ENCODE measurements at regions not wholly inside any gene's neighbourhood (a gene's known extent, or its start where the extent isn't known, plus 50 kb on each side); places are given as distances from the start of the nearest gene placed in this dataset.
A peak's percentile ranks its signal among the peaks of the same experiment; 100 is the strongest.

DNA sequence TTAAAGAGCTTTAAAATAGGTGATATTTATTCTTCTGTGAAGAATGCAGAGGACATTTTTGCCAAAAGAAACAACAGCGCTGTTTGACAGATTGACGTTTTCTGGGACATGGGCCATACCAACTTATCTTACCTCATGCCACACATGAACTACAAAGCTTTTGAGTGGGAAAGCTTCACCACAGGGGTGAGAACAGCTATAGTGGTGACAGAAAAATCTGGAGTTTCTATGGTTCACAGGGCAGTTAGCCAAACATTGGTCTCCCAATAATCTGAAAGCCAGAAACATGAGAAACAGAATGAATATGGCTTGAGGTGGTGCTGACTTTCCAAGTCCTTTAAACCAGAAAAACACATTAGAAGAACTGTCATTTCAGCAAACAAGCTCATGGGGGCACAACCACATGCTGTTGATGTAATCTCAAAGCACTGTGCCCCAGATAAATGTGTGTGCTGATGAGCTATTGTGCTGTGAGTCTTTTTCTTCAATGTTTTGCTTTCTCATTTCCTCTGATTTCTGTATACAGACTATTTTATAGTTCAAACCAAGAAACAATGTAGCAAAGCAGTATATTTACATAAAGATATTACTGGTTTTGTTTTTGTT is 905.4 kb downstream of the SLC16A7 start:
- no peak overlapping the region for H3K14ac ChIP-seq (ENCODE audit: insufficient read length)
- H3K79me2 ChIP-seq (ENCODE audit: control insufficient read depth in 1 of 2, insufficient read depth in 2 of 2, low read length in 2 of 2) = no peaks in the 10 kb centered on the region
- H3K9ac ChIP-seq (replicated peaks in 1 of 4; ENCODE audit: extremely low read depth in 1 of 4, low read depth in 3 of 4, low read length in 3 of 4) = no peak overlapping the region
- no peak overlapping the region for H3K4ac ChIP-seq (replicated peaks; ENCODE audit: insufficient read length, low read depth, low read length)
- no peak overlapping the region for H2BK120ac ChIP-seq (replicated peaks; ENCODE audit: low read depth, low read length)
- H3K23ac ChIP-seq (ENCODE audit: insufficient read length) = no peak overlapping the region
- H2AK5ac ChIP-seq (ENCODE audit: low read depth, low read length) = no peak overlapping the region
- H2BK15ac ChIP-seq (ENCODE audit: low read length) = no peak overlapping the region
- H4K8ac ChIP-seq (ENCODE audit: extremely low read depth, insufficient read depth, low read length) = no peak overlapping the region
- H3K4me3 ChIP-seq (ENCODE audit: extremely low read depth in 1 of 4, insufficient read depth in 2 of 4, low read depth in 3 of 4, low read length in 4 of 4) = no peak overlapping the region
- 0 out of 2 replicates have a peak overlapping the region, but pooled peaks have one; percentile 57 for H2AFZ ChIP-seq (ENCODE audit: low read length)
- H3K79me1 ChIP-seq (ENCODE audit: low read depth, low read length) = no peaks in the 10 kb centered on the region
- no peak overlapping the region for H3K18ac ChIP-seq (ENCODE audit: extremely low read depth, low read length)
- H2BK12ac ChIP-seq (ENCODE audit: low read depth, low read length) = no peak overlapping the region
- H3K36me3 ChIP-seq (ENCODE audit: control insufficient read depth in 2 of 4, insufficient read depth in 4 of 4, low read length in 3 of 4) = no peaks in the 10 kb centered on the region
- no peaks in the 10 kb centered on the region for H3K27me3 ChIP-seq (replicated peaks in 1 of 4; ENCODE audit: control insufficient read depth in 3 of 4, extremely low read depth in 1 of 4, insufficient read depth in 3 of 4, low read length in 3 of 4)
- no peak overlapping the region for H4K5ac ChIP-seq (ENCODE audit: insufficient read length, low read depth, low read length)
- ChIA-PET CTCF (ENCODE audit: partially characterized antibody) (interaction anchor here (0.8 to 1.3 kb wide), 4 partner anchors 12 to 1692 kb away, joined by 3 to 4 read pairs (median 3); a partner anchor contains a TSS), POLR2A (ENCODE audit: partially characterized antibody) (no interaction called here)
- H3K4me2 ChIP-seq (ENCODE audit: insufficient read depth in 1 of 2, low read depth in 2 of 2, low read length in 2 of 2) = no peak overlapping the region
- H4K91ac ChIP-seq (replicated peaks; ENCODE audit: insufficient read length, low read length) = no peak overlapping the region
- no peak overlapping the region for H3K27ac ChIP-seq (ENCODE audit: low read depth, low read length)
- H3K9me3 ChIP-seq (ENCODE audit: insufficient read depth in 2 of 2, low read depth in 1 of 2, low read length in 1 of 2) = no peaks in the 10 kb centered on the region
- H2BK5ac ChIP-seq (ENCODE audit: low read depth, low read length) = no peak overlapping the region
- H3K56ac ChIP-seq (replicated peaks; ENCODE audit: insufficient read length, low read depth, low read length) = no peak overlapping the region
- H3K4me1 ChIP-seq (replicated peaks in 1 of 4; ENCODE audit: control insufficient read depth in 3 of 4, insufficient read depth in 4 of 4, low read length in 3 of 4) = no peaks in the 10 kb centered on the region
- peak; percentile 57 for FAIRE-seq
- DNase-seq (ENCODE audit: low read depth in 1 of 2, low spot score in 2 of 2) = no peak
- H4K20me1 ChIP-seq (replicated peaks in 1 of 2; ENCODE audit: control insufficient read depth in 1 of 2, insufficient read depth in 2 of 2, low read length in 2 of 2) = no peaks in the 10 kb centered on the region
- no peak overlapping the region for H2BK20ac ChIP-seq (ENCODE audit: low read length)
- H3K23me2 ChIP-seq (ENCODE audit: low read depth, low read length) = no peaks in the 10 kb centered on the region
- WGBS, 2 experiments (ENCODE audit: extremely low coverage in 1 of 2, insufficient coverage in 1 of 2, insufficient read length in 1 of 2, insufficient replicate concordance in 2 of 2, low coverage in 1 of 2, low lambda C conversion rate in 2 of 2, missing lambda C conversion rate in 1 of 2) = 92% methylated on average over 2 of the region's 2 CpGs; no CpG with 5 or more reads in 1 of the 2 experiments
- TF ChIP-seq POLR2AphosphoS5 (IDR thresholded peaks at IDR 0.05; ENCODE audit: low read depth, low read length) (no peak), JUN (IDR thresholded peaks at IDR 0.05; ENCODE audit: low read depth, low read length) (no peak), HDAC6 (IDR thresholded peaks at IDR 0.05; ENCODE audit: low read depth, low read length) (no peak), SAP30 (IDR thresholded peaks at IDR 0.05; ENCODE audit: insufficient read depth, insufficient replicate concordance, low read length) (no peak), TAF1 (IDR thresholded peaks at IDR 0.05; ENCODE audit: low read depth, low read length) (no peak), EP300 (IDR thresholded peaks at IDR 0.05; ENCODE audit: borderline replicate concordance in 1 of 2, low read depth in 2 of 2, low read length in 2 of 2) (no peak), NRF1 (IDR thresholded peaks at IDR 0.05; ENCODE audit: low read depth, low read length) (no peak), BCL11A (IDR thresholded peaks at IDR 0.05; ENCODE audit: low read depth in 2 of 2, low read length in 2 of 2) (no peak), SIN3A (conservative IDR thresholded peaks at IDR 0.05 in 1 of 2, IDR thresholded peaks at IDR 0.05 in 1 of 2; ENCODE audit: low read depth in 1 of 2, low read length in 2 of 2) (no peak)
- TF ChIP-seq, protein P1, sequence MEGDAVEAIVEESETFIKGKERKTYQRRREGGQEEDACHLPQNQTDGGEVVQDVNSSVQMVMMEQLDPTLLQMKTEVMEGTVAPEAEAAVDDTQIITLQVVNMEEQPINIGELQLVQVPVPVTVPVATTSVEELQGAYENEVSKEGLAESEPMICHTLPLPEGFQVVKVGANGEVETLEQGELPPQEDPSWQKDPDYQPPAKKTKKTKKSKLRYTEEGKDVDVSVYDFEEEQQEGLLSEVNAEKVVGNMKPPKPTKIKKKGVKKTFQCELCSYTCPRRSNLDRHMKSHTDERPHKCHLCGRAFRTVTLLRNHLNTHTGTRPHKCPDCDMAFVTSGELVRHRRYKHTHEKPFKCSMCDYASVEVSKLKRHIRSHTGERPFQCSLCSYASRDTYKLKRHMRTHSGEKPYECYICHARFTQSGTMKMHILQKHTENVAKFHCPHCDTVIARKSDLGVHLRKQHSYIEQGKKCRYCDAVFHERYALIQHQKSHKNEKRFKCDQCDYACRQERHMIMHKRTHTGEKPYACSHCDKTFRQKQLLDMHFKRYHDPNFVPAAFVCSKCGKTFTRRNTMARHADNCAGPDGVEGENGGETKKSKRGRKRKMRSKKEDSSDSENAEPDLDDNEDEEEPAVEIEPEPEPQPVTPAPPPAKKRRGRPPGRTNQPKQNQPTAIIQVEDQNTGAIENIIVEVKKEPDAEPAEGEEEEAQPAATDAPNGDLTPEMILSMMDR (IDR thresholded peaks at IDR 0.05; ENCODE audit: control extremely low read depth in 1 of 3, insufficient read depth in 1 of 3, low read depth in 1 of 3, low read length in 3 of 3) = peak in 2 of 3 experiments; percentile 4 to 34; a peak in 2 of 4 replicates
